Peyer's patch (tissue), 4 donors: ENCODE measurements at regions not wholly inside any gene's neighbourhood (a gene's known extent, or its start where the extent isn't known, plus 50 kb on each side); places are given as distances from the start of the nearest gene placed in this dataset.
"Not testable (repeated sequence)": the region's sequence is repeated elsewhere in the genome, so short reads cannot be mapped to it uniquely, and the experiment has no call there.

Experiments
- DNase-seq, 3 donors: peaks; one replicate each; pipeline ENCODE4 v3.0.0-alpha.2; 2017 to 2019
- H3K27ac ChIP-seq, 4 donors: fragments of 200-600 bp; sonication (generic); one replicate each; pipeline ENCODE4 v1.5.1; 2016 to 2019
- H3K27me3 ChIP-seq, 2 donors: fragments of 200-600 bp; sonication (generic); one replicate each; pipeline ENCODE4 v1.5.1; 2019
- H3K36me3 ChIP-seq, 3 donors: fragments of 200-600 bp; sonication (generic); one replicate each; pipeline ENCODE4 v1.5.1; 2016 to 2019
- H3K4me1 ChIP-seq, 4 donors: fragments of 200-600 bp; sonication (generic); one replicate each; pipeline ENCODE4 v1.5.1; 2016 to 2019
- H3K4me3 ChIP-seq, 4 donors: fragments of 200-600 bp; sonication (generic); 1 replicate in 3 of 4; 2 replicates in 1 of 4; pipeline ENCODE4 v1.5.1; 2016 to 2019; ENCODE audit warnings: mild to moderate bottlenecking in 1 of 4
- H3K9me3 ChIP-seq, 4 donors: fragments of 200-600 bp; sonication (generic); one replicate each; pipeline ENCODE4 v1.5.1; 2016 to 2019; ENCODE audit warnings: mild to moderate bottlenecking in 1 of 4
- POLR2A ChIP-seq, 2 donors: fragments of 450-650 bp; IDR thresholded peaks; one replicate each; pipeline ENCODE4 v1.5.1; 2017; ENCODE audit warnings: antibody characterized with exemption in 2 of 2, mild to moderate bottlenecking in 2 of 2, moderate library complexity in 2 of 2
- TF ChIP-seq, protein P1 (sequence below), 6 experiments: fragments of 450-650 bp in 4 of 6; fragments of 200-600 bp in 2 of 6; sonication (generic) in 1 of 6; IDR thresholded peaks; one replicate each; pipeline ENCODE4 v1.5.1; 2017 to 2019; ENCODE audit warnings: antibody characterized with exemption in 6 of 6, mild to moderate bottlenecking in 3 of 6, moderate library complexity in 1 of 6

DNA sequence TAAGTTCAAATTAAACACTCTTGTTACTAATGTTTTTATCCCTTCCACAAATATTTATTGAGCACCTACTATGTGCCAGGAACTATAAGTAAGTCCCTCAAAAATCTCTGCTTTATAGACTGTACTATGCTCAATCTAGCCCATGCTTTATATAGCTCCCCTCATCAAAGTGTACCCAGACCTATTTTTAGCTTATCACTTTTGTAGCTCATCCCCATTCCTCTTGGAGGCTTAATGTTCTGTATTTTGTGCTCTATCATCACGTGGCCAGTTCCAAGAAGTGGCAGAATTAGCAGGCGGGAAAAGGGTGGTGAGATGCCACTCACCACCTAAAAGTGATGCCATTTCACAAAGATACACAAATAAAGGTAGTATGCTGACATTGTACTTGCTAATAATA, 138.1 kb upstream of the BET1 start:
- H3K36me3 ChIP-seq = no peaks in the 10 kb centered on the region
- no peaks in the 10 kb centered on the region for H3K9me3 ChIP-seq
- TF ChIP-seq POLR2A (IDR thresholded peaks at IDR 0.05) = no peak
- TF ChIP-seq, protein P1, sequence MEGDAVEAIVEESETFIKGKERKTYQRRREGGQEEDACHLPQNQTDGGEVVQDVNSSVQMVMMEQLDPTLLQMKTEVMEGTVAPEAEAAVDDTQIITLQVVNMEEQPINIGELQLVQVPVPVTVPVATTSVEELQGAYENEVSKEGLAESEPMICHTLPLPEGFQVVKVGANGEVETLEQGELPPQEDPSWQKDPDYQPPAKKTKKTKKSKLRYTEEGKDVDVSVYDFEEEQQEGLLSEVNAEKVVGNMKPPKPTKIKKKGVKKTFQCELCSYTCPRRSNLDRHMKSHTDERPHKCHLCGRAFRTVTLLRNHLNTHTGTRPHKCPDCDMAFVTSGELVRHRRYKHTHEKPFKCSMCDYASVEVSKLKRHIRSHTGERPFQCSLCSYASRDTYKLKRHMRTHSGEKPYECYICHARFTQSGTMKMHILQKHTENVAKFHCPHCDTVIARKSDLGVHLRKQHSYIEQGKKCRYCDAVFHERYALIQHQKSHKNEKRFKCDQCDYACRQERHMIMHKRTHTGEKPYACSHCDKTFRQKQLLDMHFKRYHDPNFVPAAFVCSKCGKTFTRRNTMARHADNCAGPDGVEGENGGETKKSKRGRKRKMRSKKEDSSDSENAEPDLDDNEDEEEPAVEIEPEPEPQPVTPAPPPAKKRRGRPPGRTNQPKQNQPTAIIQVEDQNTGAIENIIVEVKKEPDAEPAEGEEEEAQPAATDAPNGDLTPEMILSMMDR (IDR thresholded peaks at IDR 0.05) = no peak
- no peak overlapping the region for H3K4me3 ChIP-seq
- no peaks in the 10 kb centered on the region for H3K4me1 ChIP-seq
- H3K27ac ChIP-seq = no peak overlapping the region
- no peak for DNase-seq
- H3K27me3 ChIP-seq = no peaks in the 10 kb centered on the region

DNA sequence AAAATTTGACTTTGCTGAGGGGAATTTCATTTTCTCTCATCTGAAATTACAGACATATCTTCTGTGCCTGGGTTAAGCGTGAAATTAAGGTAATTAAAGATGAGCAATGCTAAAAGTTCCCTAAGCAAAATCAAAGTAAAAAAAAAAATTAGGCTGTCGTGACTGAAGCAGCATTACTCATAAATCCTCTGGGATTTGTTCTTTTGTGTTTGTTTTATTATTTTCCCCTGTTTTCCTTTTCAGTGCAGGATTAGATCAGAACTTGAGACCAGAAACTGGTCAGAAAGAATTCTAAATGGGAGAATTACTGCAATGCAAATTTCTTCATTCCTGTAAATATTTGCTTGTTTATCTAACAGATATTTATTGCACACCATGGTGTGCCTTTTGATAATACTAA, 141.4 kb upstream of the BET1 start:
- no peak for DNase-seq
- Histone ChIP-seq H3K4me1 (no peaks in the 10 kb centered on the region), H3K9me3 (no peaks in the 10 kb centered on the region), H3K4me3 (no peak overlapping the region), H3K27me3 (no peaks in the 10 kb centered on the region), H3K27ac (no peak overlapping the region), H3K36me3 (no peaks in the 10 kb centered on the region)
- TF ChIP-seq, protein P1 (IDR thresholded peaks at IDR 0.05) = no peak
- no peak for TF ChIP-seq POLR2A (IDR thresholded peaks at IDR 0.05)

DNA sequence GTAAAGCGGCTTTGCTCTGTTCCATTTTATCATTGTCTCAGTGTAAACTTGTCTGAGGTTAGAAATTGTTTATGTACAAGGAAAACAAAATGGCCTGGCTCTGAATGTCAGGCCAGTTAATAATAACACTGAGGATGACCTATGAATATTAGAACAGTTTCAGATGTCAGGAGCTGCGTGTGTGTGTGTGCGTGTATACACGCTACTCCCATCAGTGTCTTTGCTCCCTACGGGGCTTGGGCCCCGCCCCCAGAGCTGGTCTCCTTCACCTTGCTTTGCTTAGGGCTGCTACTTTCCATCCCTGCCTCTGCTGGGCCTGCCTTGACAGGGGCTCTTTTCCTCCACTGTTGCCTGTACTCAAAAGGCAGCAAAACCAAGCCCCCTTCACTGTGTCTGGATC, 142.3 kb upstream of the BET1 start:
- H3K9me3 ChIP-seq = no peaks in the 10 kb centered on the region
- DNase-seq = no peak
- no peak for TF ChIP-seq POLR2A (IDR thresholded peaks at IDR 0.05)
- TF ChIP-seq, protein P1 (IDR thresholded peaks at IDR 0.05) = no peak
- no peaks in the 10 kb centered on the region for H3K4me1 ChIP-seq
- H3K27me3 ChIP-seq = no peaks in the 10 kb centered on the region
- no peak overlapping the region for H3K4me3 ChIP-seq
- H3K27ac ChIP-seq = no peak overlapping the region
- no peaks in the 10 kb centered on the region for H3K36me3 ChIP-seq

DNA sequence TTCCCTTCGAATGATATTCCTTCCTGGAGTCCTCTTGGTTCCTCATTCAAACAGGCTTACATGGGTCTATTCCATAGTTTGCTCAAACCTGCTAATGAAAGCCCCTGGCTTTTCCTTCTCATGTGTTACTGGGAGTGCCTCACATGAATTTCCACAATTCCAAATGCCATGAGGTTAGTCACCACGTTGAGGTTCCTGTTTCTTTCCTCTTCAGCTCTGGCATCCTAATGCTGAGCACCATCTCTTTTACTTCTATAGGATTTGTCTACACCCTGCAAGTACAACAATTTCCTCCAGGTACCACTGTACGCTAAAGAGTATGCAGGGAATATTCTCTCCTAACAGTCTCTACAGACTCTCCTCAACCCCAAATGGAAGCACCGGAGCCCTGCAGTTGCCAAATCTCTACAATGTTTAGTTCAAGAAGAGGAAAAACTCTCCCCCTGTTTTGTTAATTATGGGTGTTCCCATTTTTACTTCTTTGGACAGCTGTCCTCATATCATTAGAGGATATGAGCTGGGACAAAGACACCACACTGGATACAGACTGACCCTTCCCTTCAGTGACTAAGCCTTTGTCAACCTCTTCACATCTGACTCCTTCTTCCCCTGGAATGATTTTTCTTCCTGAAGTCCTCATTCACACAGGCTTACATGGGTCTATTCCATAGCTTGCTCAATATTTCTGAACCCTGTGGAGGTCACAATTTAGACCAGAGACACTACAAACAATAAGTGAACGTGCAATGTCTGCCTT, 145.8 kb upstream of the BET1 start:
- Histone ChIP-seq H3K9me3 (no peaks in the 10 kb centered on the region), H3K4me3 (no peak overlapping the region), H3K4me1 (no peaks in the 10 kb centered on the region), H3K27ac (no peak overlapping the region), H3K27me3 (no peaks in the 10 kb centered on the region), H3K36me3 (no peaks in the 10 kb centered on the region)
- TF ChIP-seq POLR2A (IDR thresholded peaks at IDR 0.05) = no peak
- TF ChIP-seq, protein P1 (IDR thresholded peaks at IDR 0.05) = no peak
- DNase-seq = no peak

DNA sequence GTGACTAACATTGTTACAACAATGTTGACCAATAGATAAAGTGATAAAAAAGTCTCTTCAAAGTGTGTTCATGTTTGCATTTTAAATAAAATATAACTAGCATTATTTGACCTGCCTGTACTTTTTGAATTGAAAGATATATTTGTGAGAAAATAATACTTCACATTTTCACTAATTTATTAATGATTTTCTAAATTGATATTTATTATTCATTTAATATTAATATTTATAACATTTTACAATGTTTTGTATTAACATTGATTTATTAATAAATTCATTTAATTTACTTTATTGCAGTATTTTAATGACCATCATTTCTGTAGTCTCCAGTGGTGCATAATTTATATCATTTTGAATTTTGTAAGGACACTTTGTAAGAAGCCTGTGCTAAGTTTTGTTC, 150.0 kb upstream of the BET1 start:
- no peaks in the 10 kb centered on the region for H3K27me3 ChIP-seq
- no peak overlapping the region for H3K27ac ChIP-seq
- H3K4me3 ChIP-seq = no peak overlapping the region
- no peaks in the 10 kb centered on the region for H3K9me3 ChIP-seq
- DNase-seq = no peak
- no peaks in the 10 kb centered on the region for H3K36me3 ChIP-seq
- H3K4me1 ChIP-seq = no peaks in the 10 kb centered on the region
- no peak for TF ChIP-seq POLR2A (IDR thresholded peaks at IDR 0.05)
- TF ChIP-seq, protein P1 (IDR thresholded peaks at IDR 0.05) = no peak

DNA sequence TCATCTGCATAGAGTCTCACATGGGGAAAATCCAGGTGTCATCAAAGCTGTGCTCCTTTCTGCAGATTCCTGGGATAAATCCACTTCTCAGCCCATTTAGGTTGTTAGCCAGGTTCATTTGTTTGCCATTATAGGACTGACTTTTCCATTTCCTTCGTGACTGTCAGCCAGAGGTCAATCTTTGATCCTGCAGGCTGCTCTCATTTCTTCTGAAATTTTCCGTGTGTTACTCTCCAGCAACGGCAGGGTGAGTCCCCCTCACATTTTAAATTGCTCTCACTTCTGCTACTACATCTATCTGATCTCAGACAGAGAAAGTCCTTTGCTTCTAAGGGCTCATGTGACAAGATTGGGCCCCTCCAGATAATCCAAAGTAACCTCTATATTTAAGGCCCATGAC, 150.7 kb upstream of the BET1 start:
- Histone ChIP-seq H3K27me3 (no peaks in the 10 kb centered on the region), H3K9me3 (no peaks in the 10 kb centered on the region), H3K4me1 (no peaks in the 10 kb centered on the region), H3K27ac (no peak overlapping the region), H3K4me3 (no peak overlapping the region), H3K36me3 (no peaks in the 10 kb centered on the region)
- no peak for DNase-seq
- no peak for TF ChIP-seq POLR2A (IDR thresholded peaks at IDR 0.05)
- TF ChIP-seq, protein P1 (IDR thresholded peaks at IDR 0.05) = no peak

DNA sequence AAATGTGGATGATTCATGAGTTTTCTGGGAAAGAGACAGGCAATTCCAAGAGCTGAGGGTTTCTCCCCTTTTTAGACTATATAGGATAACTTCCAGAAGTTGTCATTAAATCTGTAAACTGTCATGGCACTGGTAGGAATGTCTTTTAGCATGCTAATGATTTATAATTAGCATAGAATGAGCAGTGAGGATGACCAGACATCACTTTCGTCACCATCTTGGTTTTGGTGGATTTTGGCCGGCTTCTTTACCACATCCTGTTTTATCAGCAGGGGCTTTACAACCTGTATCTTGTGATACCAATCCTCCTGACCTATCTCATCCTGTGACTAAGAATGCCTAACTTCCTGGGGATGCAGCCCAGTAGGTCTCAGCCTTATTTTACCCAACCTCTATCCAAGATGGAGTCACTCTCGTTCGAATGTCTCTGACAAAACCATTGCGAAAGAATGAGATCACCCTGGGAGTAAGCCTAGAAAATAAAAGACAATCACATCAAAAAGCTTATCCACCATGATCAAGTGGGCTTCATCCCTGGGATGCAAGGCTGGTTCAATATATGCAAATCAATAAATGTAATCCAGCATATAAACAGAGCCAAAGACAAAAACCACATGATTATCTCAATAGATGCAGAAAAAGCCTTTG, 153.6 kb upstream of the BET1 start:
- DNase-seq, H3K27me3 ChIP-seq, H3K4me1 ChIP-seq, H3K36me3 ChIP-seq, H3K4me3 ChIP-seq, H3K27ac ChIP-seq, H3K9me3 ChIP-seq: not testable (repeated sequence)
